H1 (cell line): ENCODE measurements at regions not wholly inside any gene's neighbourhood (a gene's known extent, or its start where the extent isn't known, plus 50 kb on each side); places are given as distances from the start of the nearest gene placed in this dataset.

Experiments used
- PHF8 ChIP-seq: fragments of 200-600 bp; sonication (generic); conservative IDR thresholded peaks from 2 replicates; pipeline ENCODE4 v1.7.1; 2012; ENCODE audit warnings: low read depth, mild to moderate bottlenecking, inconsistent platforms, low read length, moderate library complexity
- POU5F1 ChIP-seq: IDR thresholded peaks from 2 replicates; pipeline ENCODE4 v1.6.1; 2011; ENCODE audit warnings: low read depth, mild to moderate bottlenecking, low read length, moderate library complexity
- SP4 ChIP-seq: IDR thresholded peaks from 2 replicates; pipeline ENCODE4 v1.6.1; 2012; ENCODE audit warnings: low read length, inconsistent platforms

GRCh38 chr12:23014749-23015148, 389.8 kb downstream of the ETNK1 start (continued):
- TF ChIP-seq PHF8 (no peak), SP4 (no peak), POU5F1 (no peak)
